H9 (cell line): ENCODE measurements at regions not wholly inside any gene's neighbourhood (a gene's known extent, or its start where the extent isn't known, plus 50 kb on each side); places are given as distances from the start of the nearest gene placed in this dataset.

ENCODE experiments used
- DNase-seq: peaks from one replicate; pipeline ENCODE4 v3.0.0-alpha.2; 2017
- H2AFZ ChIP-seq: one replicate; pipeline ENCODE4 v1.6.1; 2013; ENCODE audit warnings: mild to moderate bottlenecking, low read length, control low read depth, moderate library complexity
- H2AK5ac ChIP-seq: 2 replicates; pipeline ENCODE4 v1.6.1; 2013; ENCODE audit warnings: low read length, control low read depth, mixed read lengths; ENCODE audit not compliant: insufficient read length
- H2BK120ac ChIP-seq: one replicate; pipeline ENCODE4 v1.6.1; 2013; ENCODE audit warnings: low read depth, mild to moderate bottlenecking, low read length, control low read depth, inconsistent platforms; ENCODE audit not compliant: poor library complexity, severe bottlenecking
- H2BK12ac ChIP-seq: 2 replicates; pipeline ENCODE4 v1.6.1; 2013; ENCODE audit warnings: low read length, control low read depth, mixed read lengths, low read depth; ENCODE audit not compliant: insufficient read length
- H2BK15ac ChIP-seq: 2 replicates; pipeline ENCODE4 v1.6.1; 2013; ENCODE audit warnings: low read depth, low read length, control low read depth
- H2BK20ac ChIP-seq: one replicate; pipeline ENCODE4 v1.6.1; 2013; ENCODE audit warnings: low read depth, mild to moderate bottlenecking, low read length, control low read depth, inconsistent platforms; ENCODE audit not compliant: poor library complexity, severe bottlenecking
- H2BK5ac ChIP-seq: 2 replicates; pipeline ENCODE4 v1.6.1; 2013; ENCODE audit warnings: low read length, control low read depth, mixed read lengths; ENCODE audit not compliant: insufficient read length
- H3K14ac ChIP-seq: 2 replicates; pipeline ENCODE4 v1.6.1; 2013; ENCODE audit warnings: low read length, control low read depth; ENCODE audit not compliant: insufficient read depth
- H3K18ac ChIP-seq: 2 replicates; pipeline ENCODE4 v1.6.1; 2013; ENCODE audit warnings: low read depth, mild to moderate bottlenecking, mixed read lengths, low read length, control low read depth; ENCODE audit not compliant: insufficient read length
- H3K23ac ChIP-seq: 2 replicates; pipeline ENCODE4 v1.6.1; 2013; ENCODE audit warnings: low read length, control low read depth, mixed read lengths, low read depth; ENCODE audit not compliant: insufficient read length
- H3K23me2 ChIP-seq: 2 replicates; pipeline ENCODE4 v1.6.1; 2013; ENCODE audit warnings: low read depth, mild to moderate bottlenecking, mixed read lengths, low read length, control low read depth; ENCODE audit not compliant: insufficient read length, poor library complexity, severe bottlenecking
- H3K27ac ChIP-seq: 2 replicates; pipeline ENCODE4 v1.5.1; 2013; ENCODE audit warnings: low read length, control low read depth, mixed read lengths, low read depth; ENCODE audit not compliant: insufficient read length
- H3K27me3 ChIP-seq: 2 replicates; pipeline ENCODE4 v1.6.1; 2013; ENCODE audit warnings: low read length, control low read depth, inconsistent platforms; ENCODE audit not compliant: insufficient read depth
- H3K4ac ChIP-seq: 2 replicates; pipeline ENCODE4 v1.6.1; 2013; ENCODE audit warnings: low read depth, mild to moderate bottlenecking, control low read depth, inconsistent platforms, low read length, moderate library complexity
- H3K4me1 ChIP-seq: 2 replicates; pipeline ENCODE4 v1.6.1; 2013; ENCODE audit warnings: low read length, control low read depth, inconsistent platforms; ENCODE audit not compliant: insufficient read depth
- H3K4me2 ChIP-seq: 2 replicates; pipeline ENCODE4 v1.6.1; 2013; ENCODE audit warnings: low read length, control low read depth, mixed read lengths; ENCODE audit not compliant: insufficient read length, insufficient read depth
- H3K56ac ChIP-seq: 2 replicates; pipeline ENCODE4 v1.6.1; 2013; ENCODE audit warnings: low read depth, mild to moderate bottlenecking, mixed read lengths, low read length, control low read depth; ENCODE audit not compliant: insufficient read length
- H3K79me1 ChIP-seq: 2 replicates; pipeline ENCODE4 v1.6.1; 2013; ENCODE audit warnings: low read depth, mild to moderate bottlenecking, moderate library complexity, low read length, control low read depth, inconsistent platforms; ENCODE audit not compliant: insufficient read depth, poor library complexity, severe bottlenecking
- H3K79me2 ChIP-seq: 2 replicates; pipeline ENCODE4 v1.6.1; 2013; ENCODE audit warnings: low read length, control low read depth, inconsistent platforms; ENCODE audit not compliant: insufficient read depth
- H3K9ac ChIP-seq: 2 replicates; pipeline ENCODE4 v1.6.1; 2013; ENCODE audit warnings: low read length, control low read depth, mixed read lengths; ENCODE audit not compliant: insufficient read length; ENCODE audit errors: extremely low read depth
- H3K9me3 ChIP-seq: one replicate; pipeline ENCODE4 v1.6.1; 2013; ENCODE audit warnings: low read depth, low read length, inconsistent platforms; ENCODE audit not compliant: control insufficient read depth
- H3T11ph ChIP-seq: one replicate; pipeline ENCODE4 v1.6.1; 2013; ENCODE audit warnings: mild to moderate bottlenecking, low read length, control low read depth, inconsistent platforms
- H4K20me1 ChIP-seq: one replicate; pipeline ENCODE4 v1.6.1; 2013; ENCODE audit not compliant: control insufficient read depth, insufficient read length, insufficient read depth
- H4K5ac ChIP-seq: 2 replicates; pipeline ENCODE4 v1.6.1; 2013; ENCODE audit warnings: low read depth, mild to moderate bottlenecking, mixed read lengths, low read length, control low read depth; ENCODE audit not compliant: insufficient read length
- H4K8ac ChIP-seq: replicated peaks from 2 replicates; pipeline ENCODE4 v1.6.1; 2013; ENCODE audit warnings: low read length, control low read depth, mixed read lengths, low read depth; ENCODE audit not compliant: insufficient read length
- H4K91ac ChIP-seq: 2 replicates; pipeline ENCODE4 v1.6.1; 2013; ENCODE audit warnings: low read depth, mild to moderate bottlenecking, moderate library complexity, mixed read lengths, low read length, control low read depth; ENCODE audit not compliant: insufficient read length
- H3K27ac Mint-ChIP-seq, 3 experiments: 2 replicates in 2 of 3; 3 replicates in 1 of 3; pipeline ENCODE4 v1.8.0; 2020 to 2021; ENCODE audit warnings: mixed read lengths in 3 of 3, mild to moderate bottlenecking in 1 of 3, moderate library complexity in 1 of 3
- H3K27me3 Mint-ChIP-seq: 2 replicates; pipeline ENCODE4 v1.8.0; 2021; ENCODE audit warnings: low read depth, mild to moderate bottlenecking, moderate library complexity, mixed read lengths
- H3K36me3 Mint-ChIP-seq, 3 experiments: 2 replicates in 2 of 3; 3 replicates in 1 of 3; pipeline ENCODE4 v1.8.0; 2020 to 2021; ENCODE audit warnings: low read depth in 3 of 3, mixed read lengths in 3 of 3; ENCODE audit not compliant: insufficient read depth in 1 of 3
- H3K4me1 Mint-ChIP-seq, 2 experiments: 2 replicates each; pipeline ENCODE4 v1.8.0; 2020; ENCODE audit warnings: mixed read lengths in 2 of 2
- H3K4me3 Mint-ChIP-seq, 2 experiments: 2 replicates in 1 of 2; 3 replicates in 1 of 2; pipeline ENCODE4 v1.8.0; 2020 to 2021; ENCODE audit warnings: mild to moderate bottlenecking in 2 of 2, mixed read lengths in 2 of 2, moderate library complexity in 1 of 2
- H3K9me3 Mint-ChIP-seq, 2 experiments: 2 replicates in 1 of 2; 3 replicates in 1 of 2; pipeline ENCODE4 v1.8.0; 2020; ENCODE audit warnings: mild to moderate bottlenecking in 2 of 2, mixed read lengths in 2 of 2, moderate library complexity in 1 of 2
- TF ChIP-seq, protein P1 (sequence below): fragments of 200-600 bp; sonication (generic); conservative IDR thresholded peaks from 3 replicates; pipeline ENCODE4 v1.8.0; 2021; ENCODE audit warnings: antibody characterized with exemption, mild to moderate bottlenecking

DNA sequence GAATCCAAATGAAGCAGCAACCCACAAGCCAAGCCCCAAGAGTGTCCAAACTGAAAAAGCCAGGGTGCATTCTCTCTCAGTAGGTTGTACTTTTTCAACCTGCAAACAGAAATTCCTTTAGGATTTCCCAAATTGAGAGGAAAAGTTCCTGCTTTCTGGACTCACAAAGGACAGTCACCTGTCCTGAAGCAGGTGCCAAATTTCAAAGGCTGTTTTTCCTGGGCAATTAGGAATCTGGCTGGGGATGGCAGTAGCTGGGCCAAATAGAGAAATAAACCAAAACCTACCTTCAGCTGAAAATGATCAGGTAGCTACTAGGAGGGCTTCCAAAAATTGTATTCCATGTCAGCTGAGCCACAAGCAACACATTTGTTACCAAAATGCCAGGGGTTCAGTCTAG, 83.1 kb upstream of the TP63 start:
- TF ChIP-seq, protein P1, sequence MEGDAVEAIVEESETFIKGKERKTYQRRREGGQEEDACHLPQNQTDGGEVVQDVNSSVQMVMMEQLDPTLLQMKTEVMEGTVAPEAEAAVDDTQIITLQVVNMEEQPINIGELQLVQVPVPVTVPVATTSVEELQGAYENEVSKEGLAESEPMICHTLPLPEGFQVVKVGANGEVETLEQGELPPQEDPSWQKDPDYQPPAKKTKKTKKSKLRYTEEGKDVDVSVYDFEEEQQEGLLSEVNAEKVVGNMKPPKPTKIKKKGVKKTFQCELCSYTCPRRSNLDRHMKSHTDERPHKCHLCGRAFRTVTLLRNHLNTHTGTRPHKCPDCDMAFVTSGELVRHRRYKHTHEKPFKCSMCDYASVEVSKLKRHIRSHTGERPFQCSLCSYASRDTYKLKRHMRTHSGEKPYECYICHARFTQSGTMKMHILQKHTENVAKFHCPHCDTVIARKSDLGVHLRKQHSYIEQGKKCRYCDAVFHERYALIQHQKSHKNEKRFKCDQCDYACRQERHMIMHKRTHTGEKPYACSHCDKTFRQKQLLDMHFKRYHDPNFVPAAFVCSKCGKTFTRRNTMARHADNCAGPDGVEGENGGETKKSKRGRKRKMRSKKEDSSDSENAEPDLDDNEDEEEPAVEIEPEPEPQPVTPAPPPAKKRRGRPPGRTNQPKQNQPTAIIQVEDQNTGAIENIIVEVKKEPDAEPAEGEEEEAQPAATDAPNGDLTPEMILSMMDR = no peak
- H3K27ac ChIP-seq = no peak overlapping the region
- Mint-ChIP-seq H3K27me3 (no peaks in the 10 kb centered on the region), H3K4me3 (no peak overlapping the region), H3K36me3 (no peaks in the 10 kb centered on the region), H3K4me1 (no peaks in the 10 kb centered on the region), H3K9me3 (peaks cover 3% of the 10 kb centered on the region in 2 experiments; a peak in 2 of 5 replicates), H3K27ac (peak overlapping the region in 1 of 3 experiments; percentile 26; a peak in 1 of 7 replicates)
- no peak overlapping the region for H4K8ac ChIP-seq
- no peaks in the 10 kb centered on the region for H4K20me1 ChIP-seq
- no peak overlapping the region for H3K9ac ChIP-seq
- no peaks in the 10 kb centered on the region for H3K9me3 ChIP-seq
- H2BK5ac ChIP-seq = no peak overlapping the region
- H3K18ac ChIP-seq = no peak overlapping the region
- DNase-seq = no peak
- H3K4ac ChIP-seq = no peak overlapping the region
- no peak overlapping the region for H2AFZ ChIP-seq
- H3K79me1 ChIP-seq = no peaks in the 10 kb centered on the region
- no peak overlapping the region for H3T11ph ChIP-seq
- H2AK5ac ChIP-seq = no peak overlapping the region
- no peaks in the 10 kb centered on the region for H3K4me1 ChIP-seq
- H4K5ac ChIP-seq = no peak overlapping the region
- no peak overlapping the region for H2BK20ac ChIP-seq
- H3K56ac ChIP-seq = no peak overlapping the region
- H2BK15ac ChIP-seq = no peak overlapping the region
- no peak overlapping the region for H3K23ac ChIP-seq
- H3K23me2 ChIP-seq = no peaks in the 10 kb centered on the region
- H2BK120ac ChIP-seq = no peak overlapping the region
- no peak overlapping the region for H3K14ac ChIP-seq
- no peak overlapping the region for H4K91ac ChIP-seq
- no peaks in the 10 kb centered on the region for H3K27me3 ChIP-seq
- H3K4me2 ChIP-seq = no peak overlapping the region
- H3K79me2 ChIP-seq = no peaks in the 10 kb centered on the region
- H2BK12ac ChIP-seq = no peak overlapping the region
